ENCODE measurements at regions not wholly inside any gene's neighbourhood (a gene's known extent, or its start where the extent isn't known, plus 50 kb on each side); places are given as distances from the start of the nearest gene placed in this dataset.

GRCh38 chr2:129859175-129859574 is 120.3 kb upstream of the RAB6C start:
- Histone ChIP-seq H3K9me3 (no peaks in the 10 kb centered on the region), H3K36me3 (no peaks in the 10 kb centered on the region), H3K27me3 (no peaks in the 10 kb centered on the region), H3K4me1 (no peaks in the 10 kb centered on the region), H3K4me3 (no peak overlapping the region), H3K27ac (no peak overlapping the region)
- intact Hi-C loops (cut with DNase I): no loop called here
- WGBS (ENCODE audit: insufficient coverage, low coverage, low lambda C conversion rate, missing lambda C conversion rate): 70% methylated on average over 5 of the region's 9 CpGs
- DNase-seq (no peak), ATAC-seq (no peak)
- TF ChIP-seq, protein P1, sequence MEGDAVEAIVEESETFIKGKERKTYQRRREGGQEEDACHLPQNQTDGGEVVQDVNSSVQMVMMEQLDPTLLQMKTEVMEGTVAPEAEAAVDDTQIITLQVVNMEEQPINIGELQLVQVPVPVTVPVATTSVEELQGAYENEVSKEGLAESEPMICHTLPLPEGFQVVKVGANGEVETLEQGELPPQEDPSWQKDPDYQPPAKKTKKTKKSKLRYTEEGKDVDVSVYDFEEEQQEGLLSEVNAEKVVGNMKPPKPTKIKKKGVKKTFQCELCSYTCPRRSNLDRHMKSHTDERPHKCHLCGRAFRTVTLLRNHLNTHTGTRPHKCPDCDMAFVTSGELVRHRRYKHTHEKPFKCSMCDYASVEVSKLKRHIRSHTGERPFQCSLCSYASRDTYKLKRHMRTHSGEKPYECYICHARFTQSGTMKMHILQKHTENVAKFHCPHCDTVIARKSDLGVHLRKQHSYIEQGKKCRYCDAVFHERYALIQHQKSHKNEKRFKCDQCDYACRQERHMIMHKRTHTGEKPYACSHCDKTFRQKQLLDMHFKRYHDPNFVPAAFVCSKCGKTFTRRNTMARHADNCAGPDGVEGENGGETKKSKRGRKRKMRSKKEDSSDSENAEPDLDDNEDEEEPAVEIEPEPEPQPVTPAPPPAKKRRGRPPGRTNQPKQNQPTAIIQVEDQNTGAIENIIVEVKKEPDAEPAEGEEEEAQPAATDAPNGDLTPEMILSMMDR (IDR thresholded peaks at IDR 0.05): no peak
- no peak for TF ChIP-seq POLR2A (IDR thresholded peaks at IDR 0.05)

- H3K9me3 ChIP-seq: no peaks in the 10 kb centered on the region
- no peak for ATAC-seq
- no peak overlapping the region for H3K4me3 ChIP-seq
- no peaks in the 10 kb centered on the region for H3K36me3 ChIP-seq
- TF ChIP-seq, protein P1 (IDR thresholded peaks at IDR 0.05): no peak
- no peaks in the 10 kb centered on the region for H3K4me1 ChIP-seq
- intact Hi-C loops (cut with DNase I): no loop called here
- DNase-seq: no peak
- H3K27ac ChIP-seq: no peak overlapping the region
- H3K27me3 ChIP-seq: no peaks in the 10 kb centered on the region
Measured at GRCh38 chr2:129860088-129860487, 119.4 kb upstream of the RAB6C start.

GRCh38 chr2:129861666-129862288 is 117.7 kb upstream of the RAB6C start:
- H3K9me3 ChIP-seq: no peaks in the 10 kb centered on the region

DNA sequence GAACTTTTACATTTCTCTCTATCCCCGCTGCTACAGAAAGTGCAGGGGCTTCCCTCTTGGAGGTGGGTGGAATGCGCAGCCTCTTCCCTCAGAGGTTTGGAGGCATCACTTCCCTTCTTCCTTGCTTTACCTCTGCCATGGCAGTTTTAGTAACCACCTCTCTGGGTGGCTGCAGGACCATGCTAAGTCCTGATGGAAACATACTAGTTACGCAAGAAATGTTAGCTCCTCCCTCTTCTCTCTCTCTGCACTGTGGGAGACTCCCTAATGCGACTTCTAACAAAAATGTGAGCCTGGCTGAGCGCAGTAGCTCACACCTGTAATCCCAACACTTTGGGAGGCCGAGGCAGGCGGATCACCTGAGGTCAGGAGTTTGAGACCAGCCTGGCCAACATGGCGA is 116.8 kb upstream of the RAB6C start:
- intact Hi-C loops (cut with DNase I): no loop called here
- no peaks in the 10 kb centered on the region for H3K4me1 ChIP-seq
- H3K9me3 ChIP-seq: no peaks in the 10 kb centered on the region
- DNase-seq (no peak), ATAC-seq (no peak)
- 79% methylated on average over 7 of the region's 8 CpGs for WGBS (ENCODE audit: insufficient coverage, low coverage, low lambda C conversion rate, missing lambda C conversion rate)
- no peaks in the 10 kb centered on the region for H3K36me3 ChIP-seq
- no peak overlapping the region for H3K4me3 ChIP-seq
- H3K27me3 ChIP-seq: no peaks in the 10 kb centered on the region
- H3K27ac ChIP-seq: no peak overlapping the region
- TF ChIP-seq, protein P1 (IDR thresholded peaks at IDR 0.05): no peak
- TF ChIP-seq POLR2A (IDR thresholded peaks at IDR 0.05): no peak

More at GRCh38 chr2:129861666-129862288, 117.7 kb upstream of the RAB6C start:
- DNase-seq (no peak), ATAC-seq (peak in 1 of 4 donors; percentile 24)
- H3K27ac ChIP-seq: no peak overlapping the region
- no peaks in the 10 kb centered on the region for H3K4me1 ChIP-seq
- WGBS (ENCODE audit: insufficient coverage, low coverage, low lambda C conversion rate, missing lambda C conversion rate): 70% methylated on average over 2 of the region's 10 CpGs
- intact Hi-C loops (cut with DNase I): no loop called here
- no peaks in the 10 kb centered on the region for H3K36me3 ChIP-seq
- TF ChIP-seq, protein P1 (IDR thresholded peaks at IDR 0.05): no peak
- no peaks in the 10 kb centered on the region for H3K27me3 ChIP-seq
- H3K4me3 ChIP-seq: no peak overlapping the region

- Histone ChIP-seq H3K36me3 (no peaks in the 10 kb centered on the region), H3K9me3 (no peaks in the 10 kb centered on the region), H3K4me1 (no peaks in the 10 kb centered on the region), H3K27me3 (no peaks in the 10 kb centered on the region), H3K4me3 (no peak overlapping the region), H3K27ac (no peak overlapping the region)
- WGBS (ENCODE audit: insufficient coverage, low coverage, low lambda C conversion rate, missing lambda C conversion rate): 80% methylated on average over 1 of the region's 3 CpGs
- DNase-seq (no peak), ATAC-seq (no peak)
- TF ChIP-seq POLR2A (IDR thresholded peaks at IDR 0.05): no peak
- TF ChIP-seq, protein P1 (IDR thresholded peaks at IDR 0.05): no peak
- intact Hi-C loops (cut with DNase I): no loop called here
Measured at GRCh38 chr2:129863350-129863749, 116.1 kb upstream of the RAB6C start.

All from right lobe of liver (tissue), 6 donors.